GM19397 (cell line): ENCODE measurements at regions not wholly inside any gene's neighbourhood (a gene's known extent, or its start where the extent isn't known, plus 50 kb on each side); places are given as distances from the start of the nearest gene placed in this dataset.
"Not testable (repeated sequence)": the region's sequence is repeated elsewhere in the genome, so short reads cannot be mapped to it uniquely, and the experiment has no call there.

Experiments
- ATAC-seq: cut with Tn5 transposase; IDR thresholded peaks from one replicate; pipeline ENCODE4 v1.9.1; 2021; ENCODE audit warnings: mild to moderate bottlenecking, moderate library complexity; ENCODE audit not compliant: unreplicated experiment

DNA sequence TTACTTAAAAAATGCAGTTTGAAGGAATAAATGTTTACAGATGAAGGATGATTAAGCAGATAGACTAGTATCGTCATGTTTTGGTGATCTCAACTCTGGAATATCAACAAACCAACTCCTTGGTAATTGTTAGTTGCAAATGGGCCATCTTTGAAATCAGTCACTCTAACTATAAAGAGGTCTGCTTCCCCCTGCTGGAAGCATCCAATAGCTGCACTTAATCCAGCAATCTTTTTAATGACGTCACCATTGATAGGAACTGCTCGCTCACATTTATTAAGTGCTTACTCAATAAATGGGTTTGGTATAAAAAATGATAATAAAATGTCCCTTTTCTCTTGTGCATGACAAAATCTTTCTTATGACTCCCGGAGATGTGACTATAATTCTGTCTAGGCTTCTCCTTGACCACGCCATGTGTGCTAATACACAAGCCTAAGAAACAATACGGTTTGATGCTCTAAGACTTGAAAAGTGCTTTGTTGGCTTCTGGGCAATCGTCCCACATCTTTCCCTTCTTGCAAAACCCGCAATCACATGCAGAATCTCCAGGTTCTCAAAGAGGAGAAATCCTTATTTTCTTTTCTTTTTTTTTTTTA, 227.6 kb upstream of the POU1F1 start:
- no peak for ATAC-seq

GRCh38 chr3:87501076-87501475, 224.7 kb upstream of the POU1F1 start:
- no peak for ATAC-seq

DNA sequence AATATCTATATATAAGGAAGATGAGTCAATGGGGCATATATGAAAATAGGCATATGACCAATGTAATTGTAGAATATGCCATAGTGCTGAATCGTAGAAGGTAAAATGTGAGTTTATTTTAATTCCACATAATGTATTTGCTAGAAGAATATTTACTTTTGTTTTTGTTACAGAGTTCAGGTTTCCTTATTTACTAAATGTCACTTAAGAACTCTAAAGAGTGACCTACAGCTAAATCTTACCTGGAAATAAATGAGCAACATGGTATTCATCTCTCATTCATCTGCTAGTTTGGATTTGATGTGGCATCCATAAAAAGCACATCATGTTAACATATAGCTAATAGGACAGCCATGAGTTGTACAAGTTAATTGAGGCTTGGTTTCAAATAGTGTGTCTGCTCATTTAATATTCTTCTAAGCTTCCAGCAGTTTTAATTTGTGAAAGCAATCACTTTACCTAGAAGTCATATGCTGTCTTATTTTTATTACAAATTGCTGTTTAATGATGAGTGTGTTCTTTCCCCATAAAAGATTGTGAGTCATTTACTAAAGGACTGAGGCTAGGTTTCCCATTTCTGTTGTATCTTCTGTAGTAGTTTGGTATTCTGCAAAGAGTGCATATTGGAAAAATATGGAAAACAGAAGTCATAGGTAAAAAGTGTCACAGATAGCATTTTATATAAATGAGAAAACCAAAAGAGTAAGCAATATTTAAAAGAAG, 222.1 kb upstream of the POU1F1 start:
- no peak for ATAC-seq

- no peak for ATAC-seq
Measured at GRCh38 chr3:87495938-87496337, 219.6 kb upstream of the POU1F1 start.

- no peak for ATAC-seq
Measured at GRCh38 chr3:87494264-87494663, 217.9 kb upstream of the POU1F1 start.

GRCh38 chr3:87491843-87492242, 215.5 kb upstream of the POU1F1 start:
- ATAC-seq = no peak

- ATAC-seq = no peak
Measured at GRCh38 chr3:87489892-87490291, 213.5 kb upstream of the POU1F1 start.

DNA sequence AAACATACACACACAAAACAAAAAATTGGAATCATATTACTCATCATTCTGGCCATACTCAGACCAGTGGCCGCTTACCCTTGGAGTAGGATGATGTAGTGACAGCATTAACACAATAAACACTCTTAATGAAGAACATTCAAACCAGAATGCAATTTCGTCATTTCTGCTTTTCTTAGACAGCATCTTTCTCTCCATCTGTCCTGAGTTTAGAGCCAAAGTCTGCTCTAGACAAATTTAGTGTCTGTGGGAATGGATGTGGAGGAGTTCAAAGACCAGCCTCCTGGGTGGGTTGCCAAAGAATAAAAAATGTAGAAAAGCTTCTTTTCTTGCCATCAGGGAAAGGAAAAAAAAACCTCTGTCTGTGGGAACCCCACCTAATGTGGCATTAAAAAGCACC, 212.4 kb upstream of the POU1F1 start:
- ATAC-seq = no peak

GRCh38 chr3:87486635-87487034, 210.3 kb upstream of the POU1F1 start:
- not testable (repeated sequence) for ATAC-seq

GRCh38 chr3:87486115-87486514, 209.7 kb upstream of the POU1F1 start:
- no peak for ATAC-seq

DNA sequence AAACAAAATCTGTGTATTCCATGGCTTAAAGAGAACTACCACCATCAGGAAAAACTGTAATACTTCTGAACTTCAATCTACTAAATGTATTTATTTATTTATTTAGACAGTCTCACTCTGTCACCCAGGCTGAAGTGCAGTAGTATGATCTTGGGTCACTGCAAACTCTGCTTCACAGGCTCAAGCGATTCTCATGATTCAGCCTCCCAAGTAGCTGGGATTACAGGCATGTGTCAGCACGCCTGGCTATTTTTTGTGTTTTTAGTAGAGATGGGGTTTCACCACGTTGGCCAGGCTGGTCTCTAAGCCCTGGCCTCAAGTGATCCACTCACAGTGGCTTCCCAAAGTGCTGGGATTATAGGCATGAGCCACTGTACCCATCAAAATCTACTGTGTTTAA, 202.3 kb upstream of the POU1F1 start:
- no peak for ATAC-seq

DNA sequence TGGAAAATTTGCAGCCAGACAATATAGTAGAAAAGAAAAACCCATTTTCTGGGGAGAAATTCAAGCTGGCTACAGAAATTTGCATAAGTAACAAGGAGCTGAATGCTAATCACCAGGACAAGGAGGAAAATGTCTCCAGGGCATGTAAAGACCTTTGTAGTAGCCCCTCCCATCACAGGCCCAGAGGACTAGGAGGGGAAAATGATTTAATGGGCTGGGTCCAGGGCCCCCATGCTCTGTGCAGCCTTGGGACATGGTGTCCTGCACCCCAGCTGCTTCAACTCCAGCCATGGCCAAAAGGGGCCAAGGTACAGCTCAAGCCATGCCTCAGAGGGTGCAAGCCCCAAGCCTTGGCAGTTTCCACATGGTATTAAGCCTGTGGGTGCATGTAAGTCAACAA, 197.6 kb upstream of the POU1F1 start:
- no peak for ATAC-seq

DNA sequence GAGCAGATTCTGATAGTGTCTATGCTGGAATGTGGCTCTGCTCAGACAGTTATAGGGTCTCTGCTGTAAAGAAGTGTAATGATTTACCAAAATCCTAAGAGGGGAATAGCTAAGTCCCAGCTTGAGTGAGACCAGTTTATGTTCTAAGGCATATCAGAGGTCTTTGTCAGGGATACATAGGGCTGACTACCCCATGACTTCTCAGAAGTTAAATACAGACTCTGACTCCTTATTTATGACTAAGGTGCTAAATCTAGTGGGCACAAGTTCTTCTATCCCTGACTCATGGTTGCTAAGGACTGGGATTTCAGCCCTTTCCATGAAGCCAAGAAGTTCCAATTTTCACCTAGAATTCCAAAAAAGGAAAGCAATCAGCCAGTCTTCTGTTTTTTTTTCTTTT, 192.6 kb upstream of the POU1F1 start:
- no peak for ATAC-seq

- ATAC-seq = no peak
Measured at GRCh38 chr3:87468235-87468634, 191.9 kb upstream of the POU1F1 start.

- no peak for ATAC-seq
Measured at GRCh38 chr3:87462228-87462627, 185.8 kb upstream of the POU1F1 start.

GRCh38 chr3:87461443-87461842, 185.1 kb upstream of the POU1F1 start:
- ATAC-seq = no peak

GRCh38 chr3:87461036-87461435, 184.7 kb upstream of the POU1F1 start:
- ATAC-seq = no peak

- no peak for ATAC-seq
Measured at GRCh38 chr3:87448558-87448957, 172.2 kb upstream of the POU1F1 start.

DNA sequence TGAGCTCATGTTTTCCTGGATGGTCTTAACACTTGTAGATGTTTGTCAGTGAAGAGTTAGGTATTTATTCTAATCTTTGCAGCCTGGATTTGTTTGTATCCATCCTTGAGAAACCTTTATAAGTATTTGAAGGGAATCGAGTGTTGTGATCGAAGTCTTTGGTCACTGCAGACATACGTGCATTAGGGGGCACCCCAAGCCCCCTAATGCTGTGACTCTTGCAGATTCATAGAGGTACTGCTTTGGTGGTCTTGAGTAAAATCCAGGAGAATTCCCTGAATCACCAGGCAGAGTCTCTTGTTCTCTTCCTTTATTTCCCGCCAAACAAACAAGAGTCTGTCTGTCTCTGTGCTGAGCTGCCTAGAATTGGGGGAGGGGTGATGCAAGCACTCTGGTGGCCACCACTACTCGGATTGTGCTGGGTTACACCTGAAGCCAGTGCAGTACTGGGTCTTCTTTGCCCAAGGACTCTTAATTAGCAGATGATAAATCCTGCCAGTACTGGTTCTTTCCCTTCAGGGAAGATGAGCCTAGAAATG, 170.5 kb upstream of the POU1F1 start:
- ATAC-seq = no peak

DNA sequence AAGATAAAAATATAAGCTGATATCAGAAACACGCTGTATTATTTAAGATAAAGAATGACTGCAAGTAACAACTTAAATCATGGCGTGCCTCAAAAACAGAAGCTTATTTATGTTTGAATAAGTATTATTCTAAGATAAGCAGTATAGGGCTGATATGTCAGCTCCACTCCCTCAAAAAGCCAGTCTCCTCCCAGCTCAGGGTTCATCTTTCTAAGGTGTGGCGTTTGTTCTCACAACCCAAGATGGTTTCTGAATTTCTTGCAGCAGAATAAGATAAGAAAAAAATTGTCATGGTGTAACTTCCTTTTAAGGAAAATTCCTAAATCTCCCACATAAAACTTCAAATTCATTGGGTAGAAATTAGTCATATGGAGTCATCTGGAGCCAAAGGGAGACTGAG, 166.1 kb upstream of the POU1F1 start:
- no peak for ATAC-seq

DNA sequence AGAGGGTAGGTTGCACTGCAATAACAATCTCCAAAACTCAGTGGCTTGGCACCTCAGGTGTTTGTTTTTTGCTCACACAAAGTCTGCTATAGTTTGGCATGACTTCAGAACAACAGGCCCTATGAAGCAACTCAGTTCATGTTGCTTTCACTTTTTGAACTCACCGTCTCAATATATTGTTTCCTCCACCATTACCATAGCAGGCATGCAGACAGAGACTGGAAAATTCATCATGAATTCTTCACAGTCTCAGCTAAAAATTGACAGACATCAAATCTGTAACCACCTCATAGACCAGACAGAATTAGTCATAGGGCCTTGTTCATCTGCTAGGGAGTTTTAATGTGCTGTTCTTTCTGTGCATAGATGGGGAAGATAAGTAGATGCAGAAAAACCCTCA, 161.4 kb upstream of the POU1F1 start:
- no peak for ATAC-seq

- no peak for ATAC-seq
Measured at GRCh38 chr3:87436781-87437543, 160.6 kb upstream of the POU1F1 start.
